ENCODE measurements at regions not wholly inside any gene's neighbourhood (a gene's known extent, or its start where the extent isn't known, plus 50 kb on each side); places are given as distances from the start of the nearest gene placed in this dataset.

- Mint-ChIP-seq H3K4me3 (no peak overlapping the region), H3K36me3 (ENCODE audit: insufficient read depth) (no peaks in the 10 kb centered on the region), H3K27me3 (peaks cover 0 to 7% of the 10 kb centered on the region in 2 donors), H3K9me3 (no peaks in the 10 kb centered on the region), H3K27ac (no peak overlapping the region), H3K4me1 (ENCODE audit: low read depth in 2 of 2) (peaks cover 9 to 11% of the 10 kb centered on the region in 2 donors)
- ATAC-seq (replicated peaks) (no peak), DNase-seq (no peak)
Measured at GRCh38 chr13:44199627-44200207, 173.9 kb upstream of the SERP2 start.

GRCh38 chr13:44206434-44206833 lies 167.2 kb upstream of the SERP2 start:
- no peak for DNase-seq
- ATAC-seq (replicated peaks), result no peak
- H3K27ac Mint-ChIP-seq, result no peak overlapping the region

GRCh38 chr13:44207476-44207875 lies 166.1 kb upstream of the SERP2 start:
- DNase-seq (no peak), ATAC-seq (replicated peaks) (no peak)
- no peaks in the 10 kb centered on the region for H3K4me1 Mint-ChIP-seq (ENCODE audit: low read depth in 2 of 2)
- H3K27me3 Mint-ChIP-seq, result peaks cover 26 to 29% of the 10 kb centered on the region in 2 donors
- H3K4me3 Mint-ChIP-seq, result no peak overlapping the region
- H3K36me3 Mint-ChIP-seq (ENCODE audit: insufficient read depth), result no peaks in the 10 kb centered on the region
- H3K9me3 Mint-ChIP-seq, result peaks cover 0 to 2% of the 10 kb centered on the region in 2 donors
- H3K27ac Mint-ChIP-seq, result no peak overlapping the region

More at GRCh38 chr13:44206434-44206833, 167.2 kb upstream of the SERP2 start:
- Mint-ChIP-seq H3K4me3 (no peak overlapping the region), H3K27me3 (peaks cover 26 to 29% of the 10 kb centered on the region in 2 donors), H3K36me3 (ENCODE audit: insufficient read depth) (no peaks in the 10 kb centered on the region), H3K4me1 (ENCODE audit: low read depth in 2 of 2) (no peaks in the 10 kb centered on the region), H3K9me3 (peaks cover 0 to 2% of the 10 kb centered on the region in 2 donors)

GRCh38 chr13:44210525-44210924 lies 163.1 kb upstream of the SERP2 start:
- Mint-ChIP-seq H3K27ac (no peak overlapping the region), H3K4me1 (ENCODE audit: low read depth in 2 of 2) (no peaks in the 10 kb centered on the region), H3K36me3 (ENCODE audit: insufficient read depth) (no peaks in the 10 kb centered on the region), H3K27me3 (peaks cover 27 to 41% of the 10 kb centered on the region in 2 donors), H3K9me3 (peaks cover 0 to 2% of the 10 kb centered on the region in 2 donors), H3K4me3 (no peak overlapping the region)
- ATAC-seq (replicated peaks) (no peak), DNase-seq (no peak)

GRCh38 chr13:44211286-44211685 lies 162.3 kb upstream of the SERP2 start:
- ATAC-seq (replicated peaks) (no peak), DNase-seq (no peak)
- H3K27me3 Mint-ChIP-seq, result peaks cover 27 to 41% of the 10 kb centered on the region in 2 donors
- no peaks in the 10 kb centered on the region for H3K9me3 Mint-ChIP-seq
- H3K4me3 Mint-ChIP-seq, result no peak overlapping the region
- no peaks in the 10 kb centered on the region for H3K36me3 Mint-ChIP-seq (ENCODE audit: insufficient read depth)
- H3K27ac Mint-ChIP-seq, result no peak overlapping the region
- H3K4me1 Mint-ChIP-seq (ENCODE audit: low read depth in 2 of 2), result no peaks in the 10 kb centered on the region

GRCh38 chr13:44211704-44212346 lies 161.8 kb upstream of the SERP2 start:
- DNase-seq (no peak), ATAC-seq (replicated peaks) (no peak)
- peaks cover 25 to 36% of the 10 kb centered on the region in 2 donors for H3K27me3 Mint-ChIP-seq
- no peaks in the 10 kb centered on the region for H3K4me1 Mint-ChIP-seq (ENCODE audit: low read depth in 2 of 2)
- H3K9me3 Mint-ChIP-seq, result no peaks in the 10 kb centered on the region
- no peak overlapping the region for H3K27ac Mint-ChIP-seq
- H3K36me3 Mint-ChIP-seq (ENCODE audit: insufficient read depth), result peaks cover under 1% of the 10 kb centered on the region
- H3K4me3 Mint-ChIP-seq, result no peak overlapping the region

- ATAC-seq (replicated peaks), result no peak
- no peaks in the 10 kb centered on the region for H3K9me3 Mint-ChIP-seq
Measured at GRCh38 chr13:44212633-44213396, 160.8 kb upstream of the SERP2 start.

GRCh38 chr13:44218501-44219240 lies 155.0 kb upstream of the SERP2 start:
- Mint-ChIP-seq H3K27me3 (peaks cover 12 to 17% of the 10 kb centered on the region in 2 donors), H3K4me3 (no peak overlapping the region), H3K4me1 (ENCODE audit: low read depth in 2 of 2) (no peaks in the 10 kb centered on the region), H3K9me3 (no peaks in the 10 kb centered on the region), H3K27ac (no peak overlapping the region), H3K36me3 (ENCODE audit: insufficient read depth) (peaks cover 6% of the 10 kb centered on the region)
- DNase-seq (no peak), ATAC-seq (replicated peaks) (no peak)

More at GRCh38 chr13:44212633-44213396, 160.8 kb upstream of the SERP2 start:
- H3K4me3 Mint-ChIP-seq, result no peak overlapping the region
- peaks cover 24 to 28% of the 10 kb centered on the region in 2 donors for H3K27me3 Mint-ChIP-seq
- H3K27ac Mint-ChIP-seq, result no peak overlapping the region
- no peaks in the 10 kb centered on the region for H3K4me1 Mint-ChIP-seq (ENCODE audit: low read depth in 2 of 2)
- no peak for DNase-seq
- peaks cover 3% of the 10 kb centered on the region for H3K36me3 Mint-ChIP-seq (ENCODE audit: insufficient read depth)

GRCh38 chr13:44219577-44220548 lies 153.8 kb upstream of the SERP2 start:
- ATAC-seq (replicated peaks) (no peak), DNase-seq (no peak)
- no peak overlapping the region for H3K27ac Mint-ChIP-seq
- H3K4me3 Mint-ChIP-seq, result no peak overlapping the region
- no peaks in the 10 kb centered on the region for H3K9me3 Mint-ChIP-seq
- peaks cover 12 to 16% of the 10 kb centered on the region in 2 donors for H3K27me3 Mint-ChIP-seq
- no peaks in the 10 kb centered on the region for H3K4me1 Mint-ChIP-seq (ENCODE audit: low read depth in 2 of 2)
- peaks cover 6% of the 10 kb centered on the region for H3K36me3 Mint-ChIP-seq (ENCODE audit: insufficient read depth)

- no peak overlapping the region for H3K27ac Mint-ChIP-seq
- H3K36me3 Mint-ChIP-seq (ENCODE audit: insufficient read depth), result peaks cover 6% of the 10 kb centered on the region
- DNase-seq (no peak), ATAC-seq (replicated peaks) (no peak)
- H3K9me3 Mint-ChIP-seq, result no peaks in the 10 kb centered on the region
- H3K27me3 Mint-ChIP-seq, result peaks cover 4 to 5% of the 10 kb centered on the region in 2 donors
- H3K4me3 Mint-ChIP-seq, result no peak overlapping the region
- H3K4me1 Mint-ChIP-seq (ENCODE audit: low read depth in 2 of 2), result no peaks in the 10 kb centered on the region
Measured at GRCh38 chr13:44220948-44221347, 152.7 kb upstream of the SERP2 start.

GRCh38 chr13:44221657-44222056 lies 152.0 kb upstream of the SERP2 start:
- Mint-ChIP-seq H3K27ac (no peak overlapping the region), H3K4me3 (no peak overlapping the region), H3K27me3 (no peaks in the 10 kb centered on the region), H3K36me3 (ENCODE audit: insufficient read depth) (peaks cover 6% of the 10 kb centered on the region), H3K9me3 (no peaks in the 10 kb centered on the region), H3K4me1 (ENCODE audit: low read depth in 2 of 2) (no peaks in the 10 kb centered on the region)
- DNase-seq (no peak), ATAC-seq (replicated peaks) (no peak)

GRCh38 chr13:44223770-44224444 lies 149.7 kb upstream of the SERP2 start:
- Mint-ChIP-seq H3K27ac (no peak overlapping the region), H3K9me3 (no peaks in the 10 kb centered on the region), H3K4me1 (ENCODE audit: low read depth in 2 of 2) (no peaks in the 10 kb centered on the region), H3K27me3 (no peaks in the 10 kb centered on the region), H3K36me3 (ENCODE audit: insufficient read depth) (peaks cover under 1% of the 10 kb centered on the region), H3K4me3 (no peak overlapping the region)
- no peak for ATAC-seq (replicated peaks)
- DNase-seq, result no peak

Measured in effector memory CD8-positive, alpha-beta T cell (primary cell).